ENCODE measurements at regions not wholly inside any gene's neighbourhood (a gene's known extent, or its start where the extent isn't known, plus 50 kb on each side); places are given as distances from the start of the nearest gene placed in this dataset.
"Not testable (repeated sequence)": the region's sequence is repeated elsewhere in the genome, so short reads cannot be mapped to it uniquely, and the experiment has no call there.

DNA sequence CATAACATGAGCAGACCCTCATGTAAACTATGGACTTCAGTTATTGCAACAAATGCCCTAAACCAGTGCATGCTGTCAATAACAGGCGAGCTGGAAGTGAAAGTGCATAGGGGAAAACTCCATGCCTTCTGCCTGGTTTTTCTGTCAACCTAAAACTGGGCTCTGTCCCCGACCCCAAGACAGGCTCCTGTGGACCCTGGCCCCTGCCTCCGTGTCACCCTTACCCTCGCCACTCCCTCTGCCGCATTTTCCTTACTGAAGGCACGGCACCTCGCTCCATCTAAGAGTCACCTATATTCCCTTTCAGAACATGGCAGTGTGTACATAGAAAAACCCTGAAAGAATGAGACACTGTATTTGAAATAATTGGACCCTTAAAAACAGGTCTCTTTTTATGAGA lies 151.3 kb downstream of the SHANK2 start:
- DNase-seq (ENCODE audit: low read depth, low spot score): no peak

DNA sequence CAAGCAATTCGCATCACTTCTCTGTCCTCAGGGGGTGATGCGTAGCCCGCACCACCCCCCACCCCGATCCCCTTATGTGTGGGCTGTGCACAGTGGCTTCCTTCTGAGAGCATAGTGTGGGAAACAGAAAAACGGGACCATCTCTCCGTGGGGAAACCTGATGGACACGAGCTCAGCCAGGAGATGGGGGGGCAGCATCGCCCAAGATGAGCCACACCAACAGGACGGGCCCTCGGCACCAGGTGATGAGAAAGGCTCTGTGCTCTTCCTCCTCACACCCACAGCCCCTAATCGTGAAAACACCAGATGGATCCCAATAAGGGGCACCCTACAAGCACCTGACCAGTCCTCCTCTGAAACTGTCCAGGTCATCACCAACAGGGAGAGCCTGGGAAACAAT lies 153.6 kb downstream of the SHANK2 start:
- no peak for DNase-seq (ENCODE audit: low read depth, low spot score)

DNA sequence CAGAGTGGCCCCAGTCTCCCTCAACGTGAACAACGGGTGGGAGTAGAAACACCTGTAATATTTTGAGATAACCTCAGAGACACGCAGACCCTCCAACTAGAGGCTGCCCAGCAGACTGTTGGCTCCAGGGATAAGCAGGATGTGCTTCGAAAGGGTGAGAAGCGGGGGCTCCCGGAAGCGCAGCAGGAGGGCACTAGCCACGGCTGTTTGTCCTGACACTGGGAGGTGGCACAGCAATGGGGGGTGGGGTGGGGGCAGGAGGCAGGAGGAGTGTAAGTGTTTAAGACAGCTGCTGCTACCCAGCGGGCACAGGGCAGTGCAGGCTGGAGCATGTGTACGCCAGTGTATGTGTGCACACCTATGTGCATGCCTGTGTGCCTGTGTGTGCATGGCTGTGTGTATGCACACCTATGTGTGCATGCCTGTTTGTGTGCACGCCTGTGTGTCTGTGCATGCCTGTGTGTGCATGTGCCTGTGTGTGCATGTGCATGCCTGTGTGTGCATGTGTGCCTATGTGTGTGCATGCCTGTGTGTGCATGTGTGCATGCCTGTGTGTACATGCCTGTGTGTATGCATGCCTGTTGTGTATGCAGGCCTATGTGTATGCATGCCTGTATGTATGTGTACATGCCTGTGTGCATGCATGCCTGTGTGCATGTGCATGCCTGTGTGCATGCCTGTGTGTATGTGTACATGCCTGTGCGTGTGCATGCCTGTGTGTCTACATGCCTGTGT lies 154.7 kb downstream of the SHANK2 start:
- no peak for DNase-seq (ENCODE audit: low read depth, low spot score)

DNA sequence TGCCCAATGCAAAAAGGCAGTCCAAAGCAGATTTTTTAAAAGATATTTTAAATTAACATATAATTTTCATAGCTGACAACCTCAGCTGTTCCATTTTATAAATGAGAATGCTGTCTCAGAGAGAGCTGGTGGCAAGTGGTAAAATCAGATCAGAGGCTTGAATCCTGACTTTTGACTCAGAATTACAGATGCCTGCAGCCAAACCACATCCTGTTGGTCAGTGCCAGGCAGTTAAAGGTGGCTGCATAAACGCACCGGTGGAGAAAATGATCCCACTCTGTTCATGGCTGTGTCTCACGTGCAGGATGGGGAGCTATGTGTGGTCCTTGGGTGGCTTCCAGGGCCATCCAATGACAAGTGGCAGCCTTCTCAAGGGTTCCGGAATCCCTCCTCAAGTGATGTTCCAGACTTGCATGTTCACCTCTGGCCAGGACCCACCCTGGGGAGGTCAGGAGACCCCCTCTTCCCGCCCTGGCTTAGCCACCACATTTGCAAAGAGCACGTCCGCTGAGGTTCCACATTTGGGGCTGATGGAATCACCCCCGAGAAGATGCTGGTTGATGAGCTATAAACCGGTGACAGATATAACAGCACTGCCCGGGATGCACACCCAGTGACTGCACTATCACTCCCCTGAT lies 155.5 kb downstream of the SHANK2 start:
- DNase-seq (ENCODE audit: low read depth, low spot score): no peak

DNA sequence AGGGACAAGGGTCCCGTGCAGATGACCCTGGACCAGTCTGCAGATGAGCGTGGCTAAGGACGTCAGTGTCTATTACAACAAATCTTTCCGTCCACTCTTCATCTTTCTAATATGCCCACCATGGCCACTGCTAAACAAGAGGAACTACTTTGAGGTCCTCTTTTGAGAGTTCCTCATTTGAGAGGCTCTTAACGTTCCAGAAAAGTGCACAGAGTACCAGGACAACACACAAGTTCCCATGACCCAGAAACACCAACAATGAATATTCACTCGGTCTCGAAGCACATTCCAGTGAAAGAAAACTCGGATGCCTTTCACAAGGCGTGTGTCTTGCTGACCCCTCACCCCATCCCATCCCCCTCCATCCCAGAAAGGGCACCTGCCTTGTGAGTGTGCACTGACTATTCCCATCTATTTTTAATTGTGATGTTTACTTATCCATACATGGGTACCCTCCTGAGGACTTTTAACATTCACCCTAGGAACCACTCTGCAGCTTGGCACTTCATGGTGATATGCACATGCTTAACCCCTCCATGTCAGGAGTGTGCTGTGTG lies 157.0 kb downstream of the SHANK2 start:
- DNase-seq (ENCODE audit: low read depth, low spot score): no peak

DNA sequence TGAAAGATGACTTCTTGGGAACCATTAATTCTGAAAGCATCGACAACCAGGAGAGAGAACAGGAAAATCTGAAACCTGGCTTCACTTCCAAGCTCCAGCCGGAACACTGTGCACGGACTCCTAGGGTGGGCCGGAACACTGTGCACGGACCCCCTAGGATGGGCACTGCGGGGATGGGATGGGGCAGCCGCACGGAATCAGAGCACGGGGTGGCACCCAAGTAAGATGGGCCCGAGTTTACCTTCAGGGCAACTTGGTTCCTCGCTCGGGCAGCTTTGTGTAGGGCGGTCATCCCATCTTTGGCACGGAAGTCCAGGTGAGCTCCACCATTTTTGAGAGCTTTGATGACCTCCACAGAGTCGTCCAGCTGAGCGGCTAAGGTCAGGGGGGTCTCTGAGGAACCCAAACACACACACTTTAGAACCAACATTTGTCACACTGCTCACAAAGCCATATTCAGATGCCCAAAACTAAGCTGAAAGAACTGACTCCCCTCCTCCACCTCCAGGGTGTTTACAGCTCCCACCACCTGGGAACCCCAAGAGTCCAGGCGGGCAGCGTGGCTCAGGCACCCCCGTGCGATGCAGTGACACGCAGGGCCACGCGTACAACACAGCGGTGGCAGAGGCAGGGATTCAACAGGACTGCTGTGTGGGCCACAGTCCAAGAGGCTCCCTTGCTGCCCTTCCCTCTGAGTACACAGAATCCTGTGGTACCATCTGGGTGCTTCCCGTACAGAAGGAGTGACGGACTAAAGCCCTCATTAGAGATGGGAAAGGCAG lies 157.9 kb downstream of the SHANK2 start:
- no peak for DNase-seq (ENCODE audit: low read depth, low spot score)

DNA sequence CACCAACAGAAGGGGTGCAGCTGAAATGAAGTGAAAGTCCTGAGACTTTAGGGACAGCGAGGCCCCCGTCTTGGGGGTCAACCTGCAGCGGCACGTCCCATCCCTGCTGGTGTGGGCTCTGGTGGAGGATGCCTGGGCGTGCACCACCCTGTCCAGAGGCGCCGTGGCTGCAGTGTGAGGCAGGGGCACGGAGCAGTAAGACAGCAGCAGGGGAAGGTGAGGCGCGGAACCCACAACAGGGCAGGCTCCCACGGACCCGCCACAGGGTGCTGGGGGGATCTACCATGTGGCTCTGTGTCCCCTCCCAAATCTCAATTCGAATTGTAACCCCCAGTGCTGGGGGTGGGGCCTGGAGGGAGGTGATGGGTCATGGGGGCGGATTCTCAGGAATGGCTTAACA lies 158.6 kb downstream of the SHANK2 start:
- DNase-seq (ENCODE audit: low read depth, low spot score): no peak

DNA sequence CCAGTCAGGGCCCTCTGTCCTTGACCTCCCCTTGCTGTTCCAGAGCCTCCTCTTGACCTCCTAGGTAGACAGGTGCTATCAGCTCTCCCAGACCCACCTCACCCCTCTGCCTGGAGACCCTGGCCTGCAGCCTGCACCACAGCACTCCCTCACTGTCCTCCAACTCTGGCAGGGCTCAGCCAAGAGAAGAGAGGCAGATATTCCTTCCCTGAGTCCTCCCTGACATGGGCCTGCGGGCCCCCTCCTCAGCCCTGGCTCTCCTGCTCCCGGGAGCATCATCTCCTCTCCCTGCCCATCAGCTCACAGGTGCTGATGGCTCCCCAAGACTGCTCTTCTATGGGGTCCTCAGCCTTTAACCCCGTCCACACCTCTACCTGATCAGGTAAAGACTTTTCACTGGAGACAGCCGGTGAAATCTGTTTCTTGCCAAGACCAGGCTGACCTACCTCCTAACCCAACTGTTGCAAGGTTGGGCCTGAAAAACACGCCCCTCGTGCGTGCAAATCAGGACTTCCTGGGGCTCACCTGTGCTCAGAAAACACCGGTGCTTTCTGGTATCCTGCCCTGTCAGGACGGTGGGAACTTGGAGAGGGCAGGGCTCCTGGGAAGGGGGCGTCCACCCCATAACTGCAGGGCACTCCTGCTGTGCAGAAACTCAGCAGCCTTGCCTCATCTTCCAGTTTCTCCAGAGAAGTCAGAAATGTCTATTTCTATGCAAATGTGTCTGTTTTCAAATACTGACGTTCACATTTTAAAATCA lies 160.7 kb downstream of the SHANK2 start:
- DNase-seq (ENCODE audit: low read depth, low spot score): no peak

DNA sequence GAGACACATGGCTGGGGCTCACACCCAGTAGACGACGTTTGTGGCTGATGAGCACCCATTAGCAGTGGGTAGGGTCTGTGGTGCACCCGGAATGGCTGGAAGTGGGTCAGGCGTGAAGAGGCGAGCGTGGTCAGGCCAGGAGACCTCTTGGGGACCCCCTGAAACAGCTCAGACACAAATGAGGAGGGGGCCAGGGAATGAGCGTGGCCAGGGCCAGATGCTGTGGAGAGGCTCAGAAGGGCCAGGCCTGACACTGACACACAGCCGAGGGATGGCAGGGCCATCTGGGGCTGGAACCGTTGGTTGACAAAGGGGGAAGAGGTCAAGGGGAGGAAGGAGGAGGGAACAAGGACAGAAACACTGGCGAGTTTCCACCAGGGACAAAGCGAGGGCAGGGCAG lies 162.8 kb downstream of the SHANK2 start:
- DNase-seq (ENCODE audit: low read depth, low spot score): no peak

DNA sequence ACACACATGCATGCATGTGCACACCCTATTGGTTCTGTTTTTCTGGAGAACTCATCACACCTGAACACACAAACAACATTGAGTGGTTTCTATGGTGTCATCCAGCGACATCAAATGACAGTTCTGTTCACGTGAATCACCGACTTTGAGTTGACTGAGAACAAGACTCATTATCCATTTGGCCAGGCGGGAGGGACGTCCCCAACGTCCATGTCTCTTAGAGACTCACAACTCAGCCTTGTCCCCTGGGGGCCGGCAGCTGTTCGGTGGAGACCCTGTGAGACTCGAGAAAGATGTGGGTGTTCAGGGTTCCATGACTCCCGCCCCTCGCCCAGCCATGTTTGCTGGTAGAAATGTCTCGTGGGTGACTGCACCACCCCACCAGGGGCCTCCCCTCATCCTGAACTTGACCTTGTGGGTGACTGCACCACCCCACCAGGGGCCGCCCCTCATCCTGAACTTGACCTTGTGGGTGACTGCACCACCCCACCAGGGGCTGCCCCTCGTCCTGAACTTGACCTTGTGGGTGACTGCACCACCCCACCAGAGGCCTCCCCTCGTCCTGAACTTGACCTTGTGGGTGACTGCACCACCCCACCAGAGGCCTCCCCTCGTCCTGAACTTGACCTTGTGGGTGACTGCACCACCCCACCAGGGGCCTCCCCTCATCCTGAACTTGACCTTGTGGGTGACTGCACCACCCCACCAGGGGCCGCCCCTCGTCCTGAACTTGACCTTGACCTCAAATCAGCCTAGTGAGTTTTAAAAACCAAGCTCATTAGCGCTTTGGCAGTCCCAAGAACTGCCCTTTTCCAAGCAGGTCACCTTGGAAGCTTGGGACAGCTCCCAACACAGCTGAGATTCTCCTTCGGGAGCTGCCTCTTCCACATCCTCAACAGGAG lies 163.8 kb downstream of the SHANK2 start:
- not testable (repeated sequence) for DNase-seq (ENCODE audit: low read depth, low spot score)

DNA sequence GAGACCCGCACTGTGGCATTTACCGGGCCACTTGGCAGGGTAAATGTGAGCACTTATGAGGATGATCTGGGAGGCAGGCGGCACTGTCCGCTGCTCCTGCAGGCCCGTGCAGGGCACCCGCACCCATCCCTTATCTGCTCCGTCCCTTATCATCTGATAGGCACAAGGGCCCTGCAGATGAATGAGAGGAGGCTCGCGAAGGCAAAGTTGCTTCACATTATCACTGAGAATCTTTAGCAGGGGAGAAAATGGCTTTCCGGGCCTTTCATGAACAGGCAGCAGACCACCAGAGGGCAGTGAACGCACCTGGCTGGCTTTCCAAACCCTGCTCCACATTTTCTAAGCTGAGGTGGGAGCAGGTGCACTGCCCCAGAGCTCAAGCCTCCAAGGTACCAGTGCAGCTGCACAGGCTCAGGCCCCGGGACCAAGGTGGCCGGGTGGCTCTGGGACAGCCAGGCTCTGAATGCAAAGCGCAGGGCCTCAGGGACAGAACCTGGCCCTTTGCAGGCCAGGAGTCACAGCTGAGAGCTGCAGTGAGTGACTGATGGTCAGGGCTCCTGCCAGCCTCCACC lies 165.6 kb downstream of the SHANK2 start:
- peak; percentile 57 for DNase-seq (ENCODE audit: low read depth, low spot score)

DNA sequence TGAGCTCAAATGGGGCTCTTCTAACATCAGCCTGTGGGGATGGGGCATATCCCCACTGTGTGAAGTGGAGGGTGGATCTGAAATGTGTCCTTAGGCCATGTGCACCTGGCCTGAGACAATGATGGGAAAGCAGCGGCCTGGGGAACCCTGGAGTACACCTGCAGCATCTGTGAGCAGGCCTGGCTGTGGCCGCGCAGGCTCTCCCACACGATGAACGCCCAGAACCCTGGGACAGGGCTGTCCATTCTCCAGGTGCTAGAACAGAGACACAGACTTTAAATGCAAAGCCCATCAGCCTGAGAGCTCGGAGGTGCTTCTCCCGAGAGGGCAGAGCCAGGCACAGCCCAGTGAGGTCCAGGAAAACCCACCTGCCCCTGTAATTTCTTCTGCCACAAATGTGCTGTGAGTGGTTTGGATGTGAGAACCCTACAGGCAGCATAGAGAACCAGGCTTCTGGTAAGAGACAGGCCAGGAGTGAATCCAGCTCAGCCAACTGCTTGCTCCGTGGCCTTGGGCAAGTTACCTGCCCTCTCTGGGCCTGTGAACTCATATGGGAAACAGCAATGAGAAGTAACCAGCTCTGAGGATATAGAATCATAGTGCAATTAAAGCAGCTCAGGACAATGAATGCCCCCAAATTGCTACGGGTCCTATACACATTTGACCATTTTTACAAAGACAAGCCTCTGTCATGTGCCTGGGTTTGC lies 167.9 kb downstream of the SHANK2 start:
- DNase-seq (ENCODE audit: low read depth, low spot score): no peak

DNA sequence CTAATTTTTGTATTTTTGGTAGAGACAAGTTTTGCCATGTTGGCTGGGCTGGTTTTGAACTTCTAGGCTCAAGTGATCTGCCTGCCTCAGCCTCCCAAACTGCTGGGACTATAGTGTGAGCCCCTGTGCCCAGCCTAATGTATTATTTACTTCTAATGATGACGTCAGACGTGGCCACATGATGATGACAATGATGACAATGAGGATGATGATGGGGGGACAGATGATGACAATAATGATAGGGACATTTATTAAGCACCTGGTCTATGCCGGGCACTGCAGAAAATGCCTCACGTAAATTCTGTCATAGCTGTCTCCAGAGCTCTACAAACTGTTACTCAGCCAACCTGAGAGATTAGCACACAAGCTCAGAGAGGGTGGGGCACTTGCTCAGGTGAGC lies 169.3 kb downstream of the SHANK2 start:
- DNase-seq (ENCODE audit: low read depth, low spot score): no peak

DNA sequence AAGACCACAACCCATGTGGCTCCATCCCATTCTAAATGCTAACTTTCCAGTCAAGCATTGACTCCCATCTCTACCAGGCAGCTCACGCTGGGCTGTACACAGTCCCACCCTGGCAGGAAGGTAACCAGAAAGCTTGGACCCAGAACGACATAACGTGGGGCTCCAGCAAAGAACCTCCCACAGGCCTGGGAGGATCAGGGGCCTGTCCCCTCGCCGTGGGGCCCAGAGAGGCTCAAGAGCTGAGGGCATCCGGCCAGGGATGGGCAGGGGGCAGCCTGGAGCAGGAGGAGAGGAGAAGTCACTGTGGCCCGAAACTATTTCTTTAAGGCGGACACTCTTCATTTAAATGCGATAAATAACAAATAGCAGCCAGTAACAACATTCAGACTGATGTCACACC lies 169.9 kb downstream of the SHANK2 start:
- no peak for DNase-seq (ENCODE audit: low read depth, low spot score)

DNA sequence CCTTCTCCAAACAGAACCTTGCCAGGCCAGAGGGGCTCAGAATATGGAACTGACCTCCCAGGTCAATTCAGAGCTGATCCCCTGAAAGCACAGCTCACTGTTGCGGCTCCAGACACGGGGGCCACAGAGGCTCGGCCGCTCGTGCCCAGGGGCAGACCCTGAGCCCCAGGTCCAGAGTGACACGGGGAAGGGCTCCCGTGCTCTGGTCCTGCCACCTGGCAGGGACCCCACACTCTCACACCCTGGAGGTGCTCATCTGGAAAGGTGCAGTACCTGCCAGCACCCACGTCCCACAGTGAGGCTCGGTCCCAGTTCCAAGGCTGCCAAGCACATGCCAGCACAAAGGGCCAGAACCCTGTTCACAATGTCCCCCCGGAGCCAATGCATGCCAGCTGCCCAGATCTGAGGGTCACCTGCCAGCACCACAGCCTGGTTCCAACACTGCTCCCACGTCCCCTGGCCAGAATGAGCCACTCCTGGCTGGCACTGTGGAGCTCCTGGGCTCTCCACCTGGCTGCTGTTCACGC lies 170.6 kb downstream of the SHANK2 start:
- no peak for DNase-seq (ENCODE audit: low read depth, low spot score)

DNA sequence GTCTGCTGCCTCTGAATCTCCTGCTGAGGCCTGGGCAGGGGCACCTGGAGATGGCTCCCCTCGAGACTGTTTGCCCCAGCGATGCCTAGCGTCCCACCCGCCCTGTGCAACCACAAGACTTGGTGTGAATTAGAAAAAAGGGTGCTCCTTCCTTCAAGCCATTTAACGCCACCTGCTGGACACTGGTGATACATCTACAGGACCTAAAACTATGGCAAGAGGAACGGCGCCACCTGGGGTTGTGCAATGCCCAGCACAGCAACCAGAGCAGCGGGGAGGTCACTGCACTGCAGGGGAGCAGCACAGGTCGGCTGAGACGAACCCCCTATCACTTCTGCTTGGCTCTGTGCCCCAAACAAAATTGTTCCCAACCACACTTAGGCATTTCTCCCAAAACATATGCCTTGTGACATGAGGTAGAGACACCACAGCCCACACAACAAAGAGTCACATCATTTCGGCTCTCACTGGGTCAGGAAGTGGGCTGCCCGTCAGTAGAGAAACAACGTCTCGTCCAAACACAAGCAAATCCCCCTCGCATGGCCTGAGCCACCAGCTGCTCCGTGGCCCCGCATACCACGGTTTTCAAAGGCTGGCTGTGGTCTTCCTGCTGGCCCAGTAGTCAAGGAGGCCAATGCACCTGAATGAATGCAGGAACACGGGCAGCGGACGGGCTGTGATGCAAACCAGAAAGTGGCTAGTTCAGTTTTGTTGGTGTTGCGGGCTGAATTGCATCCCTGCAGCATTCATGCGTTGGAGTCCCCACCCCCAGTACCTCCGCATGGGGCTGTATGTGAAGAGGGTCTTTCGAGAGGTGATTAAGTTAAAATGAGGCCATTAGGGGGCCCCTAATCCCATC lies 171.9 kb downstream of the SHANK2 start:
- peak; percentile 66 for DNase-seq (ENCODE audit: low read depth, low spot score)

DNA sequence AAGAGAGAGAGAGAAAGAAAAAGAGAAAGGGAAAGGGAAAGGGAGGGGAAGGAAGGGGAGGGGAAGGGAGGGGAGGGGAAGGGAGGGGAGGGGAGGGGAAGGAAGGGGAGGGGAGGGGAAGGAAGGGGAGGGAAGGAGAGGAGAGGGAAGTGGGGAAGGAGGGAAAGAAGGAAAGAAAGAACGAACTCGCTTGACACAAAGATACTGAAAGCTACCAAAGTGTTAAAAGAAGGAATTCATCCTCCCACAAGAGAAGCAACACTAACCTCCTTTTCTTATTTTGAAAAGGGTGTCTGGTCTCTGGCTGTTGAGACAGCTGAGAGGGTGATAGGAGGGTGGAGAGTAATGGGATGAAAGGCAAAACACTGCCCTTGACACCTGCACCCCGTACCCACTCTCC lies 172.6 kb downstream of the SHANK2 start:
- DNase-seq (ENCODE audit: low read depth, low spot score): no peak

DNA sequence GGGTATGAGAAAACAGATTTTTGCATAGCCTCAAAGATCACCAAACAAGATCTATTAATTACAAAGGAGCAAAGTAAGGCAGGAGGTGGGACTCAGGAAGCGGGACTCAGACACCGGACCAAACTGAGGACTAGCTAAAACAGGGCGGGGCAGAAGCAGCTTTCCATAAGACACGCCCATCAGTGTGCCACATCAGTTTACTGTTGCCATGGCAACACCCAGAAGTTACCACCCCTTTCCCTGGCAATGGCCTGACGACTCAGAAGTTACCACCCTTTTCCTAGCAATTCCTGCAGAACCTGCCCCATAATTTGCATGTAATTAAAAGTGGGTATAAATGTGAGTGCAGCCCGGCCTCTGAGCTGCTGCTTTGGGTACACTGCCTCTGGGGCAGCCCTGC lies 173.9 kb downstream of the SHANK2 start:
- DNase-seq (ENCODE audit: low read depth, low spot score): no peak

Measured in astrocyte of the hippocampus (primary cell).